Transverse colon (tissue), 4 donors: ENCODE measurements at regions not wholly inside any gene's neighbourhood (a gene's known extent, or its start where the extent isn't known, plus 50 kb on each side); places are given as distances from the start of the nearest gene placed in this dataset.

ENCODE experiments used
- DNase-seq: peaks from one replicate; pipeline ENCODE4 v3.0.0-alpha.2; 2019
- H3K27ac ChIP-seq, 4 donors: fragments of 200-600 bp; sonication (generic); 2 replicates each; pipeline ENCODE4 v1.5.1; 2016 to 2018; ENCODE audit warnings: inconsistent platforms in 4 of 4
- H3K27me3 ChIP-seq: fragments of 200-600 bp; sonication (generic); 2 replicates; pipeline ENCODE4 v1.5.1; 2017; ENCODE audit warnings: inconsistent platforms
- H3K36me3 ChIP-seq, 4 donors: fragments of 200-600 bp; sonication (generic); 2 replicates each; pipeline ENCODE4 v1.5.1; 2017 to 2019; ENCODE audit warnings: inconsistent platforms in 4 of 4
- H3K4me1 ChIP-seq, 4 donors: fragments of 200-600 bp; sonication (generic); 2 replicates each; pipeline ENCODE4 v1.5.1; 2017 to 2020; ENCODE audit warnings: inconsistent platforms in 4 of 4
- H3K4me3 ChIP-seq, 4 donors: fragments of 200-600 bp; sonication (generic); 1 replicate in 1 of 4; 2 replicates in 3 of 4; pipeline versions ENCODE4 v1.5.1 to v1.6.1; 2017 to 2019; ENCODE audit warnings: inconsistent platforms in 4 of 4
- H3K9me3 ChIP-seq, 2 donors: fragments of 200-600 bp; sonication (generic); 2 replicates each; pipeline ENCODE4 v1.5.1; 2017 to 2019; ENCODE audit warnings: inconsistent platforms in 2 of 2
- EP300 ChIP-seq: sonication (generic); formaldehyde crosslinking; IDR thresholded peaks from one replicate; pipeline ENCODE4 v1.6.1; 2017; ENCODE audit warnings: antibody characterized with exemption, low read depth
- POLR2A ChIP-seq: fragments of 450-650 bp; IDR thresholded peaks from one replicate; pipeline ENCODE4 v1.6.1; 2016; ENCODE audit warnings: antibody characterized with exemption, mild to moderate bottlenecking, moderate library complexity
- POLR2AphosphoS5 ChIP-seq, 3 donors: sonication (generic); formaldehyde crosslinking; IDR thresholded peaks; one replicate each; pipeline ENCODE4 v1.6.1; 2016; ENCODE audit warnings: antibody characterized with exemption in 3 of 3
- WGBS, 2 donors: methylation state at CpG; one replicate each; pipeline ENCODE4 v1.1.5; 2018; ENCODE audit warnings: low coverage in 1 of 2; 5-methylcytosine and 5-hydroxymethylcytosine counted together
- in situ Hi-C, 4 donors: fragments of 200-750 bp; cut with MboI; loops; one replicate each; pipeline versions ENCODE4 v1.15.0 to v1.15.1; 2017; ENCODE audit warnings: low sequenced_read_pairs in 3 of 4, low pct_ligation_motif_present in 1 of 4, low pct_unique_long_range_greater_than_20kb in 1 of 4
- intact Hi-C: fragments of 100-400 bp; cut with DNase I; formaldehyde crosslinking; loops from one replicate; pipeline ENCODE4 v1.15.1; 2023; ENCODE audit warnings: low total_unique reads
- TF ChIP-seq, protein P1 (sequence below), 5 experiments: fragments of 200-600 bp in 3 of 5; fragments of 450-650 bp in 2 of 5; sonication (generic) in 3 of 5; IDR thresholded peaks; 1 replicate in 2 of 5; 2 replicates in 3 of 5; pipeline ENCODE4 v1.5.1; 2016 to 2017; ENCODE audit warnings: antibody characterized with exemption in 5 of 5, inconsistent platforms in 3 of 5, mild to moderate bottlenecking in 2 of 5, moderate library complexity in 1 of 5

DNA sequence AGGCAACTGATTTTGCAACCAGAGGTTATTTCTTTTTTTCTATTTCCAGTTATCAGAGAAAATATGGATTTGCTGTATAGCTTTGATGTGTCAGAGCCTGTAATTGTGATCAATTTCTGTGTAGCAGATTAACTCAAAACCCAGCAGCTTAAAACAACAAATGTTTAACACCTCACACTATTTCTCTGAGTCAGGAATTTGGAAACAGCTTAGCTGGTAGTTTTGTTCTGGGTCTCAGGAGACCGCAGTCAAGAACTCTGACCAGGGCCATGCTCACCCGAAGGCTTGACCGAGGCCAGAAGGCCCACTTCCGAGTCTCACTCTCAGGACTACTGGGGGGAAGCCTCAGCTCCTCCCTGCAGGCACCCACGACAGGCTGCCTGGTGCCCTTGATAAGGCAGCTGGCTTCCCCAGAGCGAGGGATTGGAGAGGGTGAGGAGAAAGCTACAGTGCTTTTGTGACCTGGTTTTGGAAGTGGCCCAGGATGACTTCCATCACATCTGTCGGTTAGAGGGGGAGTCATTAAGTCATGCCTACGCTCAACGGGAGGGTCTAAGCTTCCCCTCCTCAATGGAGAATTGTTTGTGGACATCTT is 105.7 kb upstream of the SHH start:
- Histone ChIP-seq H3K4me3 (no peak overlapping the region), H3K27me3 (no peaks in the 10 kb centered on the region), H3K4me1 (peaks cover 0 to 12% (median 7%) of the 10 kb centered on the region in 4 donors), H3K36me3 (no peaks in the 10 kb centered on the region), H3K27ac (no peak overlapping the region), H3K9me3 (no peaks in the 10 kb centered on the region)
- in situ Hi-C loops (no loop called here), intact Hi-C loops (no loop called here)
- DNase-seq = no peak
- WGBS, 2 donors = 65% methylated on average over 9 of the region's 9 CpGs; no CpG with 5 or more reads in 1 of the 2 donors
- TF ChIP-seq POLR2AphosphoS5 (IDR thresholded peaks at IDR 0.05) (no peak), POLR2A (no peak), EP300 (no peak)
- TF ChIP-seq, protein P1, sequence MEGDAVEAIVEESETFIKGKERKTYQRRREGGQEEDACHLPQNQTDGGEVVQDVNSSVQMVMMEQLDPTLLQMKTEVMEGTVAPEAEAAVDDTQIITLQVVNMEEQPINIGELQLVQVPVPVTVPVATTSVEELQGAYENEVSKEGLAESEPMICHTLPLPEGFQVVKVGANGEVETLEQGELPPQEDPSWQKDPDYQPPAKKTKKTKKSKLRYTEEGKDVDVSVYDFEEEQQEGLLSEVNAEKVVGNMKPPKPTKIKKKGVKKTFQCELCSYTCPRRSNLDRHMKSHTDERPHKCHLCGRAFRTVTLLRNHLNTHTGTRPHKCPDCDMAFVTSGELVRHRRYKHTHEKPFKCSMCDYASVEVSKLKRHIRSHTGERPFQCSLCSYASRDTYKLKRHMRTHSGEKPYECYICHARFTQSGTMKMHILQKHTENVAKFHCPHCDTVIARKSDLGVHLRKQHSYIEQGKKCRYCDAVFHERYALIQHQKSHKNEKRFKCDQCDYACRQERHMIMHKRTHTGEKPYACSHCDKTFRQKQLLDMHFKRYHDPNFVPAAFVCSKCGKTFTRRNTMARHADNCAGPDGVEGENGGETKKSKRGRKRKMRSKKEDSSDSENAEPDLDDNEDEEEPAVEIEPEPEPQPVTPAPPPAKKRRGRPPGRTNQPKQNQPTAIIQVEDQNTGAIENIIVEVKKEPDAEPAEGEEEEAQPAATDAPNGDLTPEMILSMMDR (IDR thresholded peaks at IDR 0.05) = no peak

DNA sequence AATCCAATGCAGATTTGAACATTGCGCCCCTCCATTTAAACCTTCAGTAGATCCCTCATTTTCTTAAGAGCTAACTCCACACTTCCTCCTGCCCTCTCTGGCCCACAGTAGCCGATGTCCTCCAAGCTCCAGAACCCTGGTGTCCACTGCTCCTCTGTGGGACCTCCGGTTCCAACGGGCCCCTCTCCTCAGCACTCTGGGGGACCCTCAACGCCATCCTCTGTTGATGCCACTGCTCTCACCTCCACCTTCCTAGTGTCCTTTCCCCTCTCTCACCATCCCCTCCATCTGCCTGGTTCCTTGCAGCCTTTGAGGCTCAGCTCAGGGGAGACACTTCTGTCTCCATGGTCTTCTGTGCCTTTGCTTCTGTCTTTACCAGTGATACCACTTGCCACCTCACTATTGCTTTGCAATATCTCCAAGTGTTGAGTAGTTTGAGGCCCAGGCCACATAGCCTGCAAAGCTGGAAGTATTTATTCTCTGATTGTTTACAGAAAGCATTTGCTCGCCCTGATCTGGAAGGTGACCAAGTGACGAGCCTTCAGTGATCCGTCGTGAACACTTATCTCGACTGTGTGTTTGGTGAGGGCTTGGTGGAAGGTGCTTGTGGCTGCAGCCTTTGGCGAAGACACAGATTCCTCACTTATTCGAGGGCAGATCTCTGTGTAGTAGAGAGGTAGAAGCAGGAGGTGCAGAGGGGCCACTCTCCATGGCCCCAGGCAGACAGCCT is 104.8 kb upstream of the SHH start:
- in situ Hi-C loops (no loop called here), intact Hi-C loops (no loop called here)
- no peaks in the 10 kb centered on the region for H3K27me3 ChIP-seq
- 65 to 79% methylated on average over 7 to 12 of the region's 12 CpGs for WGBS, 2 donors
- DNase-seq = no peak
- H3K27ac ChIP-seq = no peak overlapping the region
- no peak overlapping the region for H3K4me3 ChIP-seq
- no peaks in the 10 kb centered on the region for H3K9me3 ChIP-seq
- no peak for TF ChIP-seq POLR2A
- H3K4me1 ChIP-seq = peaks cover 0 to 12% (median 7%) of the 10 kb centered on the region in 4 donors
- no peaks in the 10 kb centered on the region for H3K36me3 ChIP-seq

DNA sequence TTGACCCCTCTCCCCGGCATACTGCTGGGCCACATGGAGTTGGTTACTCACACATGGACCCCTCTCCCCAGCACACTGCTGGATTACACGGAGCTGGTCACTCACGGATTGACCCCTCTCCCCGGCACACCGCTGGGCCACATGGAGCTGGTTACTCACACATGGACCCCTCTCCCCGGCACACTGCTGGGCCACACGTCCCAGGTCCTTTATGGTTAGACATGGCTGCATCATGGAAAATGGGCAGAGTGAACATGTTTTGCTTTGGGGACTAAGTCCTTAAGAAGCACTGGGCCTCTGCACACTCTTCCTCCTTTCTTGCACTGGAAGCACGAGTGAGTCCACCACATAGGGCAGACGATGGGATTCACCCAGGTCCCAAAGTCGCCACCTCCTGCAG is 102.1 kb upstream of the SHH start:
- intact Hi-C loops (no loop called here), in situ Hi-C loops (no loop called here)
- DNase-seq = no peak
- Histone ChIP-seq H3K4me1 (peaks cover 0 to 3% (median 3%) of the 10 kb centered on the region in 4 donors), H3K4me3 (no peak overlapping the region), H3K36me3 (no peaks in the 10 kb centered on the region), H3K27ac (no peak overlapping the region), H3K27me3 (no peaks in the 10 kb centered on the region), H3K9me3 (no peaks in the 10 kb centered on the region)
- WGBS, 2 donors = 76 to 100% methylated on average over 1 to 10 of the region's 10 CpGs
- TF ChIP-seq POLR2AphosphoS5 (IDR thresholded peaks at IDR 0.05) (no peak), EP300 (no peak), POLR2A (no peak)
- TF ChIP-seq, protein P1 (IDR thresholded peaks at IDR 0.05) = no peak

DNA sequence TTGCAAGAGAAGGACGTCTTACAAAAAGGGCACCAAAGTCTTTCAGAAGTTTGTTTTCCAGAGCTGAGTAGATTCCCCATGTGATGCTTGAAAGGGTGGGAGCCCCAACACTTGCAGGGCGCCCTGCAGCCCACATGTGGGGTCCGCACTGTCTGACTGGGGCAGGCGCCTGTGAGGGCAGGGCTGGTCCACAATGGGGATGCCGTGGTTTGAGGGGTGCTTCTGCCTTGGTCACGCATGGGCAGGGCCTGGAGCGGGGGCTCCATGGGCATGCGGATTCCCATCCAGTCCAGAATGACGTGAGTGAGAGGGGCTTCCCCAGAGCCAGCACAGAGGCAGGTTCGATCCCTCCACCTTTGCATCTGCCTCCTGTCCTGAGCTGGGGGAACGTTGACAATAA is 101.5 kb upstream of the SHH start:
- Histone ChIP-seq H3K27ac (no peak overlapping the region), H3K36me3 (no peaks in the 10 kb centered on the region), H3K27me3 (no peaks in the 10 kb centered on the region), H3K4me3 (no peak overlapping the region), H3K9me3 (no peaks in the 10 kb centered on the region), H3K4me1 (no peaks in the 10 kb centered on the region)
- 74 to 100% methylated on average over 1 to 11 of the region's 11 CpGs for WGBS, 2 donors
- in situ Hi-C loops (no loop called here), intact Hi-C loops (no loop called here)
- no peak for TF ChIP-seq POLR2AphosphoS5 (IDR thresholded peaks at IDR 0.05)
- no peak for TF ChIP-seq EP300
- no peak for DNase-seq

DNA sequence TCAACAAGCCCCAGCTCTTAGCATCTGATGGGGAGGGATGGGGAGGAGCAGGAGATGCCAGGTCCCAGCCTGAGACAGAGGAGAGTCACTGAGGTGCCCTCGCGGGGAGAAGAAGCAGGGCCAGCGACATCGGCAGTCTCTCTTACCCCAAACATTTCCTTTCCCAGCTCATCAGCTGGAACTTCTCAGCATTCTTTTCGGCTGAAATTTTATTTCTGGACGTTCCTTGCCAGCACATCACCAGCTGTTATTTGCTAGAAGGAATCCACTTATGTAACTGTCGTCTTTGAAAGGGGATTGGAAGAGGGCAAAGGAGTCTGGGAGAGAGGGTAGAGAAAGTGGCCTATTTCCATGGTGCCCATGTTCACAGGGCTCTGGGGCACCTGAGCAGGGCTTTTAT is 101.0 kb upstream of the SHH start:
- H3K27ac ChIP-seq = no peak overlapping the region
- no peaks in the 10 kb centered on the region for H3K4me1 ChIP-seq
- intact Hi-C loops = no loop called here
- WGBS, 2 donors = 73% methylated on average over 7 of the region's 7 CpGs; no CpG with 5 or more reads in 1 of the 2 donors
- no peaks in the 10 kb centered on the region for H3K9me3 ChIP-seq
- no peaks in the 10 kb centered on the region for H3K36me3 ChIP-seq
- H3K27me3 ChIP-seq = no peaks in the 10 kb centered on the region
- no peak overlapping the region for H3K4me3 ChIP-seq
- TF ChIP-seq POLR2A = no peak
- TF ChIP-seq POLR2AphosphoS5 (IDR thresholded peaks at IDR 0.05) = peak in 1 of 3 donors; percentile 28
- TF ChIP-seq, protein P1 (IDR thresholded peaks at IDR 0.05) = no peak
- in situ Hi-C loops = no loop called here
- no peak for DNase-seq
